GM11168 (cell line): ENCODE measurements at regions not wholly inside any gene's neighbourhood (a gene's known extent, or its start where the extent isn't known, plus 50 kb on each side); places are given as distances from the start of the nearest gene placed in this dataset.
"Not testable (repeated sequence)": the region's sequence is repeated elsewhere in the genome, so short reads cannot be mapped to it uniquely, and the experiment has no call there.

Experiments used
- in situ Hi-C: fragments of 300-500 bp; cut with MboI; formaldehyde crosslinking; loops from one replicate; pipeline ENCODE4 v1.12.0; 2022; ENCODE audit warnings: low sequenced_read_pairs; ENCODE audit not compliant: unreplicated experiment

DNA sequence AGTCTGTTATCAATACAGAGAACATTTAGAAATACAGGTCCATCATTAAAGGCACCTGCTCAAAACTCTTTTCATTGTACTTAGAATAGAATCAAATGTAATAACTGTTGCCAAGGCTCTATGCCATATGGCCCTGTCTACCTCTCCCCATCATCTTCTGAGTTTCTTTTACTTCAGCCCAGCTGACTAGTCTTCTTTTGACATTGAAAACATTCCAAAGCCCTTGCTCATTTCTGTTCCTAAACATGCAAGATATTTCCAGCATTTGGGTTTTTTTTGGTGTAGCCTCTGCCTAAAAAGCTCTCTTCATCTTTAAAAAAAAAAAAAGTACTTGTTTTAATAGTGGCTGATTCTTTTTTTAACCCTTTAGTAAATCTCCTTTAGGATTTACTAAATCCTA lies 165.5 kb upstream of the SMIM30 start:
- in situ Hi-C loops = no loop called here

DNA sequence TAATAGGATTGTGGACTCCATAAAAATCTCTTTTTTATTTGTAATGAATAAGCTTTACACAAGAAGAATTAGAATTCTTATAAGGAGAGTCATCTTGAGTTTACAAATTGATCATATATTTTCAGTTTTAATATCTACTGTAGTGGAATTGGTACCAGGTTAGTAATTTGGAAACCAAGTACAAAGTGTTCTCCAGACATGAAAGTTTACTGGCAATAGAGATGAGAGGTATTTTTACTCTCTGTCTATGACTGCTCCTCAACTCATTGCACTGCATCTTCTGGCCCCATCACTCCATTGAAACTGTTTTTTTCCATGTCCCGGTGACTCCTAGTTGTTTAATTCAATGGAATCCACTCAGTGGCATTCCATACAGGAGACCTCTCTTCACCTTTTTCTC lies 164.5 kb upstream of the SMIM30 start:
- in situ Hi-C loops = no loop called here

DNA sequence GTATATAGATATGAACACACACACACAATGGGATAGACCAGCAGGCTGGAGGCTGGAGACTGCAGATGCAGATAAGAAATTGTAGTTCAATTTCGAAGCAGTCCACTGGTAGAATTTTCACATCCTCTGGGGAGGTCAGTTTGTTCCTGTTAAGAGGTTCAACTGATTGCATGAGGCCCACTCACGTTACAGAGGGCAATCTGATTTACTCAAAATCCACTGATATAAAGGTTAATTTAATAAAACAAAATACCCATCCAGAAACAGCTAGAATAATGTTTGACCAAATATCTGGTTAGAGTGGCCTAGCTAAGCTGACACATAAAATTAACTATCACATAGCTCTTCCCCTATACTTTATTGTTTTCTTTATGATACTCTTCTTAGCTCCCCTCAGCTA lies 162.9 kb upstream of the SMIM30 start:
- in situ Hi-C loops = no loop called here

GRCh38 chr7:113279256-113279655 lies 160.9 kb upstream of the SMIM30 start:
- in situ Hi-C loops = no loop called here

- in situ Hi-C loops = no loop called here
These were observed 152.4 kb upstream of the SMIM30 start for GRCh38 chr7:113270790-113271189.

GRCh38 chr7:113269592-113269991 lies 151.2 kb upstream of the SMIM30 start:
- in situ Hi-C loops = not testable (repeated sequence)

- in situ Hi-C loops = no loop called here
These were observed 150.4 kb upstream of the SMIM30 start for GRCh38 chr7:113268757-113269156.

DNA sequence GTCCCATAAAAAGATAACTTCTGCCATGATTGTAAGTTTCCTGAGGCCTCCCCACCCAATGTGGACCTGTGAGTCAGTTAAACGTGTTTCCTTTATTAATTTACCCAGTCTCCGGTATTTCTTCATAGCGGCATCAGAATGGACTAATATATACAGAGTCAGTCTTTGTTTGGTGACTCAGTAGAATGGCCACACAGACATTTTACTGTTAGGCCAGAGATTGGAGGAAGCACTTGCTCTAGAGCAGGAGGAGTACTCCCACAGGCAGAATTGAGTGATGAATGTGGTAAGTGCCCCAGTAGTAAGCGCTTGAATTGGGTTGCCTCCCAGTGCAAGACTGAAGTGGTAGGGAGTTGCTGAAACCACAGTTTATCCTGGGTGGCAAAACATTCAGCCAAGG lies 149.5 kb upstream of the SMIM30 start:
- in situ Hi-C loops = no loop called here

- in situ Hi-C loops = no loop called here
These were observed 148.9 kb upstream of the SMIM30 start for GRCh38 chr7:113267271-113267670.

DNA sequence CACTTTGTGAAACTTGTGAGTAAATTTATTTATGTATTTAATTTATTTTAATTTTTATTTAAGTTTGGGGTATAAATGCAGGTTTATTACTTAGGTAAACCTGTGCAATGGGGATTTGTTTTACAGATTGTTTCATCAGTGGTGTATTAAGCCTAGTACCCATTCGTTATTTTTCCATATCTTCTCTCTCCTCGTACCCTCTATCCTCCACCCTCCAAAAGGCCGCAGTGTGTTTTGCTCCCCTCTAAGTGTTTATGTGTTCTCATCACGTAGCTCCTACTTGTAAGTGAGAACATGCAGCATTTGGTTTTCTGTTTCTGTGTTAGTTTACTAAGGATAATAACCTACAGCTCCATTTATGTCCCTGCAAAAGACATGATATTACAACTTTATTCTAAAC lies 145.4 kb upstream of the SMIM30 start:
- in situ Hi-C loops = no loop called here

DNA sequence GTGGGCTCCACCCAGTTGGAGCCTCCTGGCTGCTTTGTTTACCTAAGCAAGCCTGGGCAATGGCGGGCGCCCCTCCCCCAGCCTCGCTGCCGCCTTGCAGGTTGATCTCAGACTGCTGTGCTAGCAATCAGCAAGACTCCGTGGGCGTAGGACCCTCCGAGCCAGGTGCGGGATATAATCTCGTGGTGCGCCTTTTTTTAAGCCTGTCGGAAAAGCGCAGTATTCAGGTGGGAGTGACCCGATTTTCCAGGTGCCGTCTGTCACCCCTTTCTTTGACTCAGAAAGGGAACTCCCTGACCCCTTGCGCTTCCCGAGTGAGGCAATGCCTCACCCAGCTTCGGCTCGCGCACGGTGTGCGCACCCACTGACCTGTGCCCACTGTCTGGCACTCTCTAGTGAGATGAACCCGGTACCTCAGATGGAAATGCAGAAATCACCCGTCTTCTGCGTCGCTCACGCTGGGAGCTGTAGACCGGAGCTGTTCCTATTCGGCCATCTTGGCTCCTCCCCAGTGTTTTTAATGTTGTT lies 144.9 kb upstream of the SMIM30 start:
- in situ Hi-C loops = not testable (repeated sequence)

DNA sequence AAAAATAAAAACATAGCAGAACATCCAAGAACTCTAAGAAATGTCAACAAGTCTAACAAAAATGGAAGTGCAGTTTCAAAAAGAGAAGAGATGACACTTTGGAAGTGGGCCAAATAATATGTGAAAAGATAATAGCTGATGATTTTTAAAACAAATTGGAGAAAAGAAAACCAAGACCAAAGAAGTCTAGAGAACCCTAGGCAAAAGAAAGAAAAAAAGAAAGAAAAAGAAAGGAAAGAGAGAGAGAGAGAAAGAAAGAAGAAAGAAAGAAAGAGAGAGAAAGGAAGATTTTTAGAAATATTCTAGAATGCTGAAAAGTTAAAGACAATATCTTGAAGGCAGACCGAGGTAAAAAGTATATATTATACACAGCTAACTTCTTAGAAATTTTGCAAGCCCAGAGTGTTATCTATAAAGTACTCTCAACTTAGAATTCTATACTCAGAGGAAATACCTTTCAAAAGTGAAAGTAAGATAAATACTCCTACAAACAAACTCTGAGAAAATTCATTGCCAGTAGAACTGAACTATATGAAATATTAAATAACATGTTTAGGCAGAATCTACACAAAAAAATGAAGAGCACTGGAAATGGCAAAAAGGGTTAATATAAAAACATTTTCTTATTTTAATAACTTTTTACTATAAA lies 138.7 kb upstream of the SMIM30 start:
- in situ Hi-C loops = no loop called here

DNA sequence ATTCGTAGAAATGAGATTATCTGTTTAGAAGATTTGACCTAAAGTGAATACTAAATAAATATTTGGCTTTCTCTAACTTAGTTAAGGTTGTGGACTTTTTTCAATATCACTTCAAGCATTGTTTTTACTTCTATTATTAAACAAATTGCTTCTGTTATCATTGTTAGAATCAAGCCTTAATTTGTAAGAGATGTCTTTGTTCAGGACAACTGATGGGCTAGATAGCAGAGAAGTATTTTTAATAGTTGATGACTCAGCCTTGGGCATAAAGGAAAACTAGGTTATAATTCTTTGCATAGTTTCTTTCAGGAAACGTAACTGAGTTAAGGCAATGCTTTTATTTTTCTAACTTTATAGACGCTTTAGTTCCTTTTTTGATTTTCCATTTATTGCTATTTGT lies 128.8 kb upstream of the SMIM30 start:
- in situ Hi-C loops = no loop called here

GRCh38 chr7:113246738-113247137 lies 128.4 kb upstream of the SMIM30 start:
- in situ Hi-C loops = no loop called here

DNA sequence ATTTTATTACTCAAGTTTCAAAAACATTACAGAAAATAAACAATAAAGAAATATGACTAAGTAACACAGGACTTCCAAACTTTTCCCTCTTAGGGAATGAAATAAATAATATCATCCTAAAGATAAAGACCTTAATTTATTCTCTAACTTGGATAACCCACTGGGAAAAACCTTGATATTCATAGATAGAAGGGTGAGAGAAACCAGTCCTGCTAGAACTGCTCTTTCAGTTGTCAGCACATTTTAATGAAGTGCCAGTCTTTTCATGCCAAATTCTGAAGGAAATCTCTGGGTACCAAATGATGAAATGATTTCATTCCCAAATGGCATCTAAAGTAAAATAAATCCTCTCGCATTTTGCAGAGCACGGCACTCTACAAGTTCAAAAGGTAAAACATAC lies 114.5 kb upstream of the SMIM30 start:
- in situ Hi-C loops = no loop called here

GRCh38 chr7:113230691-113231090 lies 112.3 kb upstream of the SMIM30 start:
- in situ Hi-C loops = no loop called here

DNA sequence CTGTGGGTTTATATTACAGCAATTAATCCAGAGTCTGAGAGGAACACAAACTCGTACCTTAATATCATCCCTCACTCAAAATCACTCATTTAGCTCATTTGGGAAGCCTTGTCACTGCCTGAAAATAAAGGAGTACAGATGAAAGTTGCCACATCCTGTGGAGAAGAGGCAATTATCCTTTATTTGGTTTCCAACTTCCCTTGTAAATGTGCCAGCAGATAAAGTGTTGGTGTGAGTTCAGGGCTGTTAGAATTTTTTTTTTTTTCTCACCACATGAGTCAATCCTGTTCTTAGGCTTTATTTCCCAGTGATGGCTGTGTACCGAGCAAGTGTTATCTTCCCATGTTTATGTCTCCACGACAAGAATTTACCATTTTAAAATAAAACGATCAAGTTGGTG lies 99.0 kb upstream of the SMIM30 start:
- in situ Hi-C loops = no loop called here

DNA sequence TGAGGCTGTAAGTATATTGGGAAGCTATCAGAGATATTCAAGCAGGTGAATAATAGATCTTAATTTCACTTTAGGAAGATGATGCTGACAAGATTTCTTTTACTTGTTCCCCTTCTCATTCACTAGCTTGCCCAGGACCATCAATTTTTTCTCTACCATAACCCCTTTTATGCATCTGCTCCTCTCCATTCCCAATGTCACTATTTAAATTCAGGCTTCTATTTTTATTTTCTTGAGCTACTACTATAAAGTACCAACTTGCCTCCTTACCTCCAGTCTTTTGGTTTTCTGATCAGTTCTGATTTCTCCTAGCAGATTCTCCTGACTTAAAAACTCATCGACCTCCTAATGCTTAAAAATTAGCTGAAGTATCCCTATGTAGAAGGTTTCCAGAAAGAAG lies 97.7 kb upstream of the SMIM30 start:
- in situ Hi-C loops = no loop called here

DNA sequence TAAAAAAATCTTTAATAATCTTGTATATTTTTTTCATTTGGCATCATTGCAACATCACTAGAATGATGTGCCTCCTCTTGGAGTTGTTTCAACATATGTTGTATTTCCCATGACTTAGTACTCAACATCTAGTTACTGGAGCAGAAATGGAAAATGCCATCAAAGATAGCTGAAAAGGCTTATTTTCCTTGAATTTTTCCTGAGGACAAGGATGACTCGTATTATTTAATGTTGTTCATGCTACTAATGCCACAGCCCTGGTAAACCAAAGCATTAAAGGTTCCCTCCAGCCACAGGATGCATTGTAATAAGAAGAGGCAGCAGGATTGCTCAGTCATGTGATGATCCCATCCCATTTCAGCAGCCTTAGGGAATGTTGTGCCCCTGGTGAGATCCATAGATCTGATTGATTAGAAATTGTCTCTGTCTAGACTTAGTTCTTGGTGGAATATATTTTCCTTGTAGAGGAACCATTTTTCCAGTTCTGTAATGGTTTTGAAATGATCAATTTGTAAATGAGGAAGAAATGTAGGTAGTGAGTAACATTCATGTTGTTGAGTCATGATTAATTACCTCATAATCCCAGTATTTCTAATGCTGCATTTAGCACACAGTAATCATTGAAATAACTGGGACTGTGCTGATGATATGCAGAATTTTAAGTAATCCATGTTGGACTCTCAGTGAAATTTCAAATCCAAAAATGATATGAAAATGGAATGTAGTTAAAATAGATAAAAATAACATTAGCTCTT lies 91.3 kb upstream of the SMIM30 start:
- in situ Hi-C loops = no loop called here

DNA sequence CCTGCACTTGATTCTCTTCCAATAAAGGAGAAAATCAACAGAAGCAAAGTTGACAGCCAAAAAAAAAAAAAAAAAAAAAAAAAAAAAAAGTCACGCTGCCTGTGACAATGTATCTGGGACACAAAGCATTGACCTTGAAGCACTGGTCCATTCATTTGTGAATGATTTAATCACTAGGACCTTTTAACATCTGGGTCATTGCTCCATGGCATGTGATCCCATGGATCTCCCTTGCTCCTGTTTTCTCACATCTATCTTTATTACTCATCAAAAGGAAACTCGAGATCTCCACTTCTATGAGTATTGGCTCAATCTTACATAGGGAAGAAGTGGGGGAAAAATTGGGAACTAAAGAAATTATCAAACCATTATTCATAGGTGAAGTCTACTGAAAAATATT lies 89.6 kb upstream of the SMIM30 start:
- in situ Hi-C loops = no loop called here

DNA sequence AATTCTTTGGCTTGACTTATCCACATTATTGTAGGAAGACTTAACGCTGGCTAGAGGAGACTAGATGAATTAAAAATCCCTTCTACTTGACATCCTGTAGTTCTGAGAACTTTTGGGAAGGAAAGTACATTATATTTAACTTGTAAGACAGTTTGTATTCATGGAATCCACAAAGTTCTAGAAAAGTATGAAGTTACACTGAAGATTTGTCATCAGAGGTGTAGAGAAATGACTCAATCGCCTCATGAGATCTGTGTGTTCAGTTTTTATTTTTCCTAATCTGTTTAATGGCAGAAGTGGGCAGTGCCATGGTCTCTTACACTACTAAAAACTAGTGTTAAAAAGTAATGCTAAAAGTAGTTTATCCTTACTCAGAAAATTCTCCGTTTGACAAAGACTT lies 89.1 kb upstream of the SMIM30 start:
- in situ Hi-C loops = no loop called here

DNA sequence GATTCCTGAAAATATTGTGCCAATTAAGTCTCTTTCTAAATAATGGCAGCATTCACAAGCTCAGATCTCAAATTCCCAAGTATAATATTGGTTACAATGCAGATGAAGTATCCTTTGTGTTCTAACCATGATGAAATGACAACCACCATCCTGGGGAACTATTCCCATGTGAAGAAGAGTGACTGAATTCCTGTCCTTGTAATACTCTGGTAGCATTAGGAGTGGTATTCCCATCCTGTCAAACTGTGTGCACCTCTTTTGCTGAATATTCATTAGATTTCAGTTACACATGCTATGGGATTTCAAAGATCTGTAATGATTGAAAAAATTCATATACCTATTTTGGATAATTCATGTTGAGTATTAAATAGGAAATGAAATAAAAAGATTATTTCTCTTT lies 86.1 kb upstream of the SMIM30 start:
- in situ Hi-C loops = no loop called here
